HG02763 (cell line): ENCODE measurements at regions not wholly inside any gene's neighbourhood (a gene's known extent, or its start where the extent isn't known, plus 50 kb on each side); places are given as distances from the start of the nearest gene placed in this dataset.
"Not testable (repeated sequence)": the region's sequence is repeated elsewhere in the genome, so short reads cannot be mapped to it uniquely, and the experiment has no call there.

Experiments
- ATAC-seq: cut with Tn5 transposase; IDR thresholded peaks from one replicate; pipeline ENCODE4 v1.9.1; 2021; ENCODE audit warnings: mild to moderate bottlenecking, moderate library complexity; ENCODE audit not compliant: unreplicated experiment

DNA sequence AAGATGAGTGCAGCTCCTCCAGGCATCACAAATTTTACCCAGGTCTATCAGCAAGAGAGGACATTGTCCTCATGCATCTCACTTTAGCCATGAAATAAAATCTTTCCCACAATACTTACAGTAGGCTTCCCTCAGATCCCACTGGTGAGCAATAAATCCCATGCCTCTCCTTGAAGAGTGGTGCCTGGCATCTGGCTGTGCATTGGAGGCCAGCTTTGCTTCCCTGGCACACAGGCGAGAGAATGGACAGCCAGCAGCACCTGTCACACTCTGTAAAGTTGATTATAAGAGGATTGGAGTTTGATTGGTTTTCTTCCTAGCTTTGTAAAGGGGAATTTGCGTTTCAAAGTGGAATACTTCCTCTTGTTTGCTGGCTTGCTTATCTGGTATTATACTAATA is 1153.9 kb downstream of the AACS start:
- ATAC-seq: no peak

DNA sequence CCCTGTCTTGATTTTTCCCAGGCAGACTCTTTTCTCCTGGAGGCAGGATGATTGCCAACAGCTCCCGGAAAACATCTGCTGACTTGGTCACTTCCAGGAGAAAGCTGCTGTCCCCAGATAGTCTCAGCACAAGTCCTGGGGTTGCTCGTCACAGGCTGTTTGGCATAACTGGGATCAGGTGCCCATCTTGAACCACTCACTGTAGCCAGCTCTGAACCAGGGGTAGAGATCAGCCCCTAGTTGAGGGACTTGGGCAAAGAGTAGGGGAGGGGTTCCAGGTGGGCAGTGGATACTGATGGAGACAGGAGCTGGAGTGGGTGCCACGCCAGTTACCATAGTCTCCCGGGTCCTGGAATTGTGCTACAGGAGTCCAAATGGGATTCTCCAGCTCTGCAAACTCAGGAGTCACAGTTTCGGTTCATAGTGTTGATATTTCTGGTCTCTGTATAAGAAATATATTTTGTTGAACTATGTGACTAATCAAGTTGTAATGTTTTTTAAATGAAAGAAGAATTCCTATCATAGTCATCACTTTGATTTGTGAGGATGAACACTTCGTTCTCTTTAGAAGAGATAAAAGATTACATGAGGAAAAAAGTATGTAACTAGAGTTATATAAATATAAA is 1154.5 kb downstream of the AACS start:
- ATAC-seq: no peak

DNA sequence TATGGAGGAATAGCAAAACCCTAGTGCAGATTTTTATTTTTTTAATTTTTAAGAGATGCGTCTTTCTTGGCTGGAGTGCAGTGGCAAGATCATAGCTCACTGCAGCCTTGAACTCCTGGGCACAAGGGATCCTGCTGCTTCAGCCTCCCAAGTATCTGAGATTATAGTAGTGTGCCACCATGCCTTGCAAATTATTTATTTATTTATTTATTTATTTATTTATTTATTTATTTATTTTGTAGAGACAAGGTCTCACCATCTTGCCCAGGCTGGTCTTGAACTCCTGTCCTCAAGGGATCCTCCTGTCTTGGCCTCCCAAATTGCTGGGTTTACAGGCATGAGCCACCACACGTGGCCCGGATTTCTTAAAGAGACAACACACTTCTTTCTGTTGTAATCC is 1158.8 kb downstream of the AACS start:
- no peak for ATAC-seq

DNA sequence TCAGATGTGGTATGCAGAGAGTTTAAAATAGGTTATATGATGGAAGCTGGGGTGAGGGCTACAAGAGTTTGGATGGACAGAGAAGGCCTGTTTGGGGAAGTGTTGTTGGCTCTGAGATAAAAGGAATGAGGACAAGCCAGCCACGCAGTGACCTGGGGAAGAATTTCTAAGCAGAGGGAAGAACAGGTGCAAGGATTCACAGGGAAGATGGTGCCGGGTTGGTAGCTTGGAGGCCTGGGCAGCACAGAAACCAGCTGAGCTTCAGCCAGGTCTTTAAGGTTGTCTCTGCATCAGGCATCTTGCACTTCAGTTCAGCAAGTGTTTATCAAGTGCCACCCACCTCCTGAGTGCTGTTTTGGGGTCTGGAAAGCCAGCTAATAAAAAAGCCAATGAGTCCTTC is 1163.7 kb downstream of the AACS start:
- ATAC-seq: no peak

DNA sequence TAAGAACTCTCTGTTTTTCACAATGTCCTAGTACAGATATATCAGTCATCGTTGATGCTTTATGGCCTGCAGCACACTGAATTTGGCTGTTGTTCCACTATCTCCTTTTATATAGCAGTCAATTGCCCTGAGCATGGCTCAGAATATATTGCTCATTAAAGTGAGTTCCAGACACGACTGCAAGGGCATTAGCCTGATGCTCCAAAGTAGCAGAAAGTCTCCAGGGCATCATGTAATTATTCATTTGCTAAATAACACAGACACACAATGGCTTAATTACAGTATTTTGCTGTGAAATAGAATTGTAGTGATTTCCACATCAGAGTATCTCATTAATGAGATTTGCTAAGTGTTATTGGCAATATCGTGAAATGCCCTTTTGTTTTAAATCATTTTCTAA is 1167.5 kb downstream of the AACS start:
- no peak for ATAC-seq

DNA sequence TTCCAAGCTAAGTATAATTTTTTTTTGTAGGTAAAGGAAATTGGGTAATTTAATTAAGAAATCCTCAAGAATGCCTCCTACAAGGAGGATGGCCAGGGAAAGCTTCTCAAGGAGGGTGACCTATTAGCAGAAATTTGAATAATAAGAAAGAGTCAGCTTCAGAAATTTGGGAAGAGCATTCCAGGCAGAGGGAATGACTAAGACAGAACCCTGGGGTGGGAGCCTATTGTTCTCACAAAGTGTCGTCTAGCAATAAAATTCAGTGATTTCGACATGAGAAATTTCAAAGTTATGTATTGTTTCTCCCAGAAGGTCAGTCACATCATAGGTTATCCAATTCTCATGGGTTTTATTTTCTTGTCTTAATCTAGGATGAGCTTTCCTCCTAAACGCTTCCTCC is 1168.4 kb downstream of the AACS start:
- ATAC-seq: no peak

DNA sequence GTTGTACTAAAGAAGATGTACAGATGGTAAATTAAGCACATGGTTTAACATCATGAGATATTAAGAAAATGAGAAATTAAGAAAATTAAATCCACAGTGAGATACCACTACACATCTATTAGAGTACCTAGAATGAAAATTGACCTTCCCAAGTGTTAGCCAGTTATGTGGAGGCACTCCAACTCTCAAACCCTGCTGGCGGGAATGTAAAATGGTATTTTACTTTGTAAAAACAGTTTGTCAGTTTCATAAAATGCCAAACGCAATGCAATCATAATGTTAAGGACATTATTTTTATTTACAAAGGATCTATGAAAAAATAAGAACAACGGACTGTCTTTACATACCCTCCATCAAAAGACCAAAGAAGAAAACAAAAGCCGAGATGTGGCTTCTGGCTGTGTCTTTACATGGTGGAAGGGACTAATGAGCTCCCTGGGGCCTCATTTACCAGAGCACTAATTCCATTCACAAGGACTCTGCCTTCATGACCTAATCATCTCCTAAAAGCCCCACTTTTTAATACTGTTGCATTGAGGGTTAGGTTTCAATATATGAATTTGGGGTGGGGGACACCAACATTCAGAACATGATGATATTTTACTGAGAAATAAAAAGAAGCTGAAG is 1178.7 kb downstream of the AACS start:
- no peak for ATAC-seq

DNA sequence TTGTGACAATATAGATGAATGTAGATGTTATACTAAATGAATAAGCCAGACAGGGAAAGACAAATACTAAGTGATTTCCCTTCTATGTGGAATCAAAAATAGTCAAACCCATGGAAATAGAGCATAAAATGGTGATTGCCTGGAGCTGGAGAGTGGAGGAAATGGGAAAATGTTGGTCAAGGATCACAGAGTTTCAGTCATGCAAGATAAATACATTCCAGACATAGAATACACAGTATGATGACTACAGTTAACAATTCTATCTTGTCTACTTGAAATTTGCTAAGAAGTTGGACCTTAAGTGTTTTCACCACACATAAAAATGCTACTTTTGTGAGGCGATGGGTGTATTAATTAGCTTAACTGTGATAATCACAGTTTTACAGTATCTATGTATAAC is 1182.7 kb downstream of the AACS start:
- ATAC-seq: no peak

DNA sequence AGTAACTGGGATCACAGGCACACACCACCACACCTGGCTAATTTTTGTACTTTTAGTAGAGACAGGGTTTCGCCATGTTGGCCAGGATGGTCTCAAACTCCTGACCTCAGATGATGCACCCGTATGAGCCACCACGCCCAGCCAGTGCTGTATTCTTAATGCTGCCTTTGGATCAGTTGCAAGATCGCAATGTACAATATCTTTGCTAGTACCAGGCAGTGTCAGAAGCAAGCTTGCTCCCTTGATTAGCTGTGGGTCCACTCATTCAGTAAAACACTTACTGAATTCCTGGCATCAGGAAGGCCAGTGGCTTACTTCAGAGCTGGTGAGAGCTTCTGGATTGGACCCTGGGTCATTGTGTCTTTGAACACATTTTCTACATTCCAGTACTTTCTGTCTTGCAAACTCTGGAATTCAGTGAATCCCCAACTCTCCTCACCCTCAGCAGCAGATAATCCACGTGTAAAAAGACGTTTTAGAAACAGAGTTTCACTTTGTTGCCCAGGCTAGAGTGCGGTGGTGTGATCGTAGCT is 1183.7 kb downstream of the AACS start:
- ATAC-seq: no peak

DNA sequence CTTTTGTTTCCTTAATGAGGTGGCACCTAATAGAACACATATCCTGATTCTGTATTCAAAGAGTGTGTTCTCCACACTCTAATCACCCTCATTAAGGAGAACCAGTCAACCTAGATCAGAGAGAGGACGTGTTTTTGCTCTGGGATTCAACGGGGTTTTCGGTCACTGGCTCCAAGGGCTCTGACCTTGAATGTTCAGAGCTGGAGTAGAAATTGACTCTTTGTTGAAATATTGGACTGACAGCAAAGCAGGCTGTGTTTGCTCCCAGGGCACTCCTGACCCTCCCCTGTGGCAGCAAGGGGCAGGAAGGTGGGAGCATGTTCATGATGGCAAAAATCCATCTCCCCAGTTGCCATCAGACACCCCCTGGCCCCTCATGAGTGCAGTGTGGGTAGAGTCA is 1193.0 kb downstream of the AACS start:
- no peak for ATAC-seq

DNA sequence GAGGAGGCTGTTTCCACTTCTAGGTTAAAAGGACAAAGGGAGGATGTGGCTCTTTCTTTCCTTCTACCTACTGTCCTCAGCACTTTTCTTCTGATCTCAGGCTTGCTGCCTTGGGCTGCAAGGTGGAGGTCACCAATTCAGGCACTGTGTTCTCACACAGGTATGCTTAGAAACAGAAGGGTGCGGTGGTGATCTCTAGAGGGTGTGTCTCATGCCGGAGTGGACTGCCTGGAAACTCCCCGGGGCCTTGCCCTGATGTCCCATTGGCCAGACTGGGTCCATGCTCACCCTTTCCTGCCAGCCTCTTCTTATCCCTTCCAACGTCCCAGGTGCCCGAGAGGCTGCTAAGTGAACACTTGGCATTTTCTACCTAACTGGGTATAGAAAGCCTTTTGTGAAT is 1197.6 kb downstream of the AACS start:
- ATAC-seq: no peak

DNA sequence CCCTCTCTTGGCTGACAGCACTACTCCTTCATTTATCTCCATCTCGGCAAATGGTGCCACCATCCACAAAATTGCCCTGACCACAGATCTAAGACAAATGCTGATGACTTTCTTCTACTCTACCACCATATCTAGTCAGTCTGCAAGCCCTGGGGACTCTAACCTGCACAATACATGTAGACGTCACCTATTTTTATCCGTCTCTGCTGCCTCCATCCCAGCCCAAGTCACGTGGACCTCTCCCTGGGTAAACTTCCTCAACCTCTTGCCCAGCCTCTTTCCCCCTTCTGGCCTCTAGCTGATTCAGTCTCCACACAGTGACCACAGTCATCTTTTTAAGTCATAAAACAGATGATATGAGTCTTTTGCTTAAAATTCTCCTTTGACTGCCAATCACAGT is 1203.0 kb downstream of the AACS start:
- no peak for ATAC-seq

DNA sequence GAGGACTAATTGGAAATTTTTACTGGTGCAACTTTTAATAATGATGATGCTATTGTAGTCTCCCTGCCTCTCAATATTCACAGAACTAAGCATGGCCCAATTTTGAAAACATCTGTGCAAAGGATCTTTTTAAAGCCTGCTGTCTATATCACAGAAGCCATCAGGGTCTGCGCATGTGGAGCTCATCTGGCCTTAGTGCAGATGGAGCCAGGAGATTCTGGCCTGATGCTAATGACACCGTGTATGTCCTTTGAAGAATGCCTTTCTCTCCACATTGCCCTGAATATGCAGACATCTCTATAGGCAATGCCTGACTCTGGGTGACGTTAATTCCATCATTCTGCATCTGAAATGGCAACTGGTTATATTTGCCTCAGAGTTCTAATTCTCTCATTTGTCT is 1205.9 kb downstream of the AACS start:
- no peak for ATAC-seq

DNA sequence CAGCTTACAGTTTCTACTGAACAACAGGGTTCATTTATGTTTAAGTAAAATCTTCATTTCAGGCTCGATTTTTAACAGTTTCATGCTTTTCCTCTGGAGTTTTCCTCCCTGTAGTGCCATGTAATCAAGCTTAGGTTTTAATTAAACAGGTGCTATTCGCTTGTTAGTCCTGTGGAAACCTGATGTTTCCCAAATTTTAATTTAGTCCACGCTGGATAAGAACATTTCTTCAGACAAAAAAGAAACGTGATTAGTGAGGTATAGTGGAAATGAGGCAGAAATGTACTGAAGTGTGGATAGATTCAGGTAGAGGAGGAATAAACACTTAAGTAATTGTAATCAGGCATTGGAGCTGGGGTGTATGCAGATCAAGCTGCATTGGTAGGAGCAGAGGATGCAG is 1217.5 kb downstream of the AACS start:
- no peak for ATAC-seq

DNA sequence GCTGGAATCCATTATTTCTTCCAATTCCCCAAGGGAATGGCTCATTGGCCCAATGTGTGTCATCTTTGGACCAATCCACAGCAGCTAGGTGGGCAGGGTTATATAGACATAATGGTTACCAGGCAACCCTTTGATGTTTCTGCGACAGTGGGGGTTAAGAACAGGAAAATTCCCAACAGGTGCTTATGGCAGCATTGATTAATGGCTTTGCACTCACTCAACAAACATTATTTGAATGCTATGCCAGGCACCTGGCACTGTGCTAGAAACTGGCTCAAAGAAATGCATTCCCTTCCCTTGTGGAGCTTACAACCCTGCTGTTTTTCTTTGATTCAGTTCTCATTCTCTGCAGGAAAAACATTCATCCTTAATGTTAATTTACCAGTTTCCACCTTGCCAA is 1221.0 kb downstream of the AACS start:
- ATAC-seq: no peak

DNA sequence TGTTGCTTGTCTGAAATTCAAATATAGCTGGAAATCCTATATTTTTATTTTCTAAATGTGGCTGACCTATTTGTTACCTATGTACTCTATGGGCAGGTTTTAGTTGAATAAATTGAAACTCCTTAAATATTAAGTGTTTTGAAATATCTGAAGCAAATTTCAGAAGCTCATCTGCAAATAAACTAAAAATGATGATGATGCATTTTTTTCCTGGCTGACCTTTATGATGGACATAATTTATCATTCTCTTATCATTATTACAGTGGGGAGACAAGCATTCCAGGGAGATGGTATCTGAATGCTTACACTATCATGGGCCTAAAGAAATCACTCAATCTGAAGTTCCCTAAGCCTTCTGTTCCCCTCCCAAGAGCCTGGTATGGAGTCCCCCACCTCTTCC is 1225.2 kb downstream of the AACS start:
- no peak for ATAC-seq

DNA sequence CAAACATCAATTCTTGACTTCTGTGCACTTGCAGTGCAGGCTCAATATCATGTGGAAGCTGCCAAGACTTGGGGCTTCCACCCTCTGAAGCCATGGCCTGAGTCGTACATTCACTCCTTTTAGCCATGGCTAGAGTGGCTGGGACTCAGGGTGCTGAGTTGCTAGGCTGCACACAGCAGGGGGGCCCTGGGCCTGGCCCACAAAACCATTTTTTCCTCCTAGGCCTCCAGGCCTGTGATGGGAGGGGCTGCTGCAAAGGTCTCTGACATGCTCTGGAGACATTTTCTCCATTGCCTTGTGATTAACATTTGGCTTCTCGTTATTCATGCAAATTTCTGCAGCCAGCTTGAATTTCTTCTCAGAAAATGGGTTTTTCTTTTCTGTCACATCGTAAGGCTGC is 1226.8 kb downstream of the AACS start:
- ATAC-seq: not testable (repeated sequence)

DNA sequence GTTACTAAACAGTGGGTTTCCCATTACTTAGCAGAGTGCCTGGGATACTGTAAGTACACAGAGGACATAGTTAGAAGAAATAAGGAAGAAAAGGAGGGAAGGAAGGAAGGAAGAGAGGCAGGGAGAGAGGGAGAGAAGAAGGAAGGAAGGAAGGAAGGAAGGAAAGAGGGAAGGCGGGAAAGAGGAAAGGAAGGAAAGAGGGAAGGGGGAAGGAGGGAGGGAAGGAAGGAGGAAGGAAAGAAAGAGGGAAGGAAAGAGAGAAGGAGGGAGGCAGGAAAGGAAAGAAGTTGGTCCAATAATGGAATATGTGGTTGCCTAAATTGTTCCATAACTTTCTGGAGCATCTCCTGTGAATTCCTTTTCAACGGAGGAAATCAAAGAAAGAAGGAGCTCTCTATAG is 1230.4 kb downstream of the AACS start:
- ATAC-seq: no peak

DNA sequence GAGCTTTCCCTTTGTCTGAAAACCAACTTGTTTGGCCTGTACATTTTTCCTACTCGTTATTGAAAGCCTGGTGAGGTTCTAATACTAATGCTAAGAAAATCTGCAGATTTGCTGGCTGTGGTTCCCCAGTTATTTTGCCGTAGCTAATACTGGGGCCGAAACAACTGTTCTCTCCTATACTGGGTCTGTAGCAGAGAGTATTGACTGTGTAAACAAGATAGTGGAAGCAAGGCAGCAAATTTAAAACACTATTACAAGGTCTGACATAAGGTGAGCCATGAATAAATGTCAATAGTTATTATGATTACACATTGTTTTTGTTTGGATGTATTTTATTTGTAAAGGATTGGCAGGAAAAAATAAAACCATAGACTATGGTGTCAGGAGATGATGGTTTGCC is 1244.0 kb downstream of the AACS start:
- ATAC-seq: no peak

DNA sequence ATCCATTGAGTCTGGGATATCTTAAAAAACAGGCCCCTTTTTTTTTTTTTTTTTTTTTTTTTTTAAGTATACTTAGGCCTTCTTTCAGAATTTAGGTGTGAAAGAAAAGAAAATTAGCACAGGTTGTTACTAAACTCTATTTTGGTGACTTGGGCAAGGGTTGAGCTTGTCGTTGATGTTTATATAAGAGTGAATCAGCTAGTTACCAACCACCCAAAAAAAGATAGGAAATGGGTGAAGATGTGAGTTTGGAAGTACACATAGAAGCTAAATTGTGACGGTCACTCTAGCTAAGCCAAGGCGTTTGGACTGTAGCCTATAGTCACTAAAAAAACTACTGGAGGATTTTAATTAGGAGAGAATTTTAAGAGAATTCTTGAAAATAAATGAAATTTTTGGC is 1247.2 kb downstream of the AACS start:
- no peak for ATAC-seq

DNA sequence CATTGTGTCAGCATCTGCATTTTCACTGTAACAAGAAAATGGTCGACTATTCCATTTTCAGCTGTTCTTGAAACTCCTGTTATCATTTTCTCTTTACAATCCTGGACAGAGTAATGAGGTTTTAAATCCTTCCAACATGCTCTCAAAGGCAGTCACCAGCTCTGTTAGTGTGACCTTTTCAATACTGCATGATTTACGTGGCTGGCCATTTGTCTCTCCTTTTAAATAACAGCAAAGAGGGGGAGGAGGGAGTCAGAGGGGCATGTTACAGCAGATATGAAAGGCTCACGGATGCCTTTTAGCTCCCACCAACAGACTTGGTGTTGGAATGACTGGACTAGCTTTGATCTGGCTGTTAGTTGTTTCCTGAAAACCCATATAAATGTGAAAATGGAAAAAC is 1251.2 kb downstream of the AACS start:
- ATAC-seq: no peak

DNA sequence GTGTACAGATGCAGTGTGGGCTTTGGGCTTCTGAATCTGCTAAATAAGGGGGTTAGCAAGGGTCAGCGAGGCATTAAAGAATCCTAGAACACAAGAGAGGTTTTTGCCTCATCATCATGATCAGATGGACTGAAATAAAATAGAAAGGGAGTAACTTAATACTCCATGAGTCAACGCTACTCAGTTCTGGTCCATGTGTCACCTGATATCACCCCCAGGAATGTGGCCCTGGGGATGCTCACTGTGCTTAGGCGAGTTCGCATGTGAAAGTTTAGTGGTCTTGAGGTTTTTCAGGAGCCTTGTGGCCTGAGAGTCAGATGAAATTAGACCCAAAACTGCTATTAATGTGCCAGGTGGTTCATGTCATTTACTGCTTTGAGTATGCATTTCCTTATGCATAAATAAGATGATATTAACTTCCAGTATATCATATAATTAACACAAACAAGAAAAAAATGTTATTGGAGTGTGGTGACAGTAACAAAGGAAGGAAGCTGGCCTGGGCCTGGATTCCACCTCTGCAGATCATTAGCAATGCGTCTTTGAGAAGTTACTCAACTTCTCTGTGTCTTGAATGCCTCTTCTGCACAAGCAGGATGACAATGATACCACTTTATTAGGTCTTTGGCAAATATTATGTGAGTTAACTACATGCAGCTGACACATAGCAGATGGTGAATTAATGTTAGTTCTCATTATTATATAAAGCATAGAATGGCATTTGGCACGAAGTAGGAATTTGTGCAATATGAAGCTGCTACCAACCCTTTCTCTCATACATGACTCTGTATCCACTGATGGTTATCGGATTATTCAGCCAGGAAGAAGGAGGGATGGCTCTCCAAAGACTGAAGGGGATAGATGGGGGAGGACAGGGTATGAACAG is 1272.6 kb downstream of the AACS start:
- no peak for ATAC-seq
